ENCODE measurements at regions not wholly inside any gene's neighbourhood (a gene's known extent, or its start where the extent isn't known, plus 50 kb on each side); places are given as distances from the start of the nearest gene placed in this dataset.

DNA sequence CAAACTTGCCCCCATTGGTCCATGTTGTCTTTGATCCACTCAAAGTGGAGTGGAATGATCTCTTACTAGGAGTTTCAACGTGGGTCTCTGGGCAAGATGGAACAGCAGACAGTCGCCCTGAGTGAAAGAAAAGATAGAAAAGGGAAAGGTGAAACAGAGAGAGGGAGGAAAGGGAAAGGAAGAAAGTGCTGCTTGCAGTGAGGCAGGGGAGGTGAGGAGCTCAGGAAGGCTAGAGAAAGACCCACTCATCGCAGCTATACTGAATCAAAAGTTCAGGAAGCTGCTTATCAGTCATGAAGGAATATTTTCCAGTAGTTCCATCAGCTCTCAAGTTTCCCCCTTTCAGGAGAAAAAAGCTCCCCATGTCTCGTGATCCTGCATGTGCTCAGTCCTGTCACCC lies 86.9 kb downstream of the ZNF467 start:
- no peak overlapping the region for H3K27ac ChIP-seq (ENCODE audit: low read depth, low read length)
- no peak for DNase-seq (ENCODE audit: insufficient read length, low spot score, missing footprints)
- peak overlapping the region; percentile 64 for H3K4me2 ChIP-seq (ENCODE audit: insufficient read depth, low read length)

DNA sequence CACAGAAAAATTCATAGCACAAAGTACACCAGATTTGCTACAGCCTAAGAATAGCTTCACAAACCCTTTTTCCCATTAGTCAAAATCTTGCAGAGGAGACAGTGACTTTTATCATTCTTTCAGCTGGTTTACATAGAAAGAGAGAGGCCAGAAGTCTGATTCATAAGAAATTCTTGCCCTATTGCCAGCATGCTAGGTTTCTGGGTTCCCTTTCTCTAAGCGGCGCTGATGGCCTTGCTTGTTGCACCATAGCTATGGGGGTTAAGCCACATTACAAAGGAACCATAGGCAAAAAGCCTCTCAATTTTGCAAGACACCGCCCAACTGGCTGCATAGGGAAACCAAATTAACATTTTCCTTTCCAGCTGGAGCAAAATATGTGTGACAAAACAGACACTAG lies 87.4 kb downstream of the ZNF467 start:
- peak; percentile 90 for DNase-seq (ENCODE audit: insufficient read length, low spot score, missing footprints)
- H3K9me3 ChIP-seq (ENCODE audit: low read depth, low read length): no peaks in the 10 kb centered on the region
- no peaks in the 10 kb centered on the region for H3K36me3 ChIP-seq (ENCODE audit: insufficient read depth, low read length)
- peak overlapping the region; percentile 11 for H3K4me3 ChIP-seq (ENCODE audit: insufficient read depth, low read length)
- no peaks in the 10 kb centered on the region for H3K79me2 ChIP-seq (ENCODE audit: insufficient read depth, low read length)
- peaks cover 18% of the 10 kb centered on the region for H3K4me1 ChIP-seq (ENCODE audit: insufficient read depth, low read length)
- no peaks in the 10 kb centered on the region for H3K27me3 ChIP-seq (ENCODE audit: insufficient read depth, low read length)
- TF ChIP-seq, protein P1, sequence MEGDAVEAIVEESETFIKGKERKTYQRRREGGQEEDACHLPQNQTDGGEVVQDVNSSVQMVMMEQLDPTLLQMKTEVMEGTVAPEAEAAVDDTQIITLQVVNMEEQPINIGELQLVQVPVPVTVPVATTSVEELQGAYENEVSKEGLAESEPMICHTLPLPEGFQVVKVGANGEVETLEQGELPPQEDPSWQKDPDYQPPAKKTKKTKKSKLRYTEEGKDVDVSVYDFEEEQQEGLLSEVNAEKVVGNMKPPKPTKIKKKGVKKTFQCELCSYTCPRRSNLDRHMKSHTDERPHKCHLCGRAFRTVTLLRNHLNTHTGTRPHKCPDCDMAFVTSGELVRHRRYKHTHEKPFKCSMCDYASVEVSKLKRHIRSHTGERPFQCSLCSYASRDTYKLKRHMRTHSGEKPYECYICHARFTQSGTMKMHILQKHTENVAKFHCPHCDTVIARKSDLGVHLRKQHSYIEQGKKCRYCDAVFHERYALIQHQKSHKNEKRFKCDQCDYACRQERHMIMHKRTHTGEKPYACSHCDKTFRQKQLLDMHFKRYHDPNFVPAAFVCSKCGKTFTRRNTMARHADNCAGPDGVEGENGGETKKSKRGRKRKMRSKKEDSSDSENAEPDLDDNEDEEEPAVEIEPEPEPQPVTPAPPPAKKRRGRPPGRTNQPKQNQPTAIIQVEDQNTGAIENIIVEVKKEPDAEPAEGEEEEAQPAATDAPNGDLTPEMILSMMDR (IDR thresholded peaks at IDR 0.05; ENCODE audit: extremely low read depth, low read depth, low read length): no peak
- H3K27ac ChIP-seq (ENCODE audit: low read depth, low read length): peak overlapping the region; percentile 50
- H3K4me2 ChIP-seq (ENCODE audit: insufficient read depth, low read length): peak overlapping the region; percentile 64
- peaks cover 4% of the 10 kb centered on the region for H4K20me1 ChIP-seq (ENCODE audit: insufficient read depth, low read length)
- H2AFZ ChIP-seq (ENCODE audit: low read length): peak overlapping the region; percentile 54

More for the DNA sequence above, 86.9 kb downstream of the ZNF467 start:
- no peaks in the 10 kb centered on the region for H3K79me2 ChIP-seq (ENCODE audit: insufficient read depth, low read length)
- no peaks in the 10 kb centered on the region for H3K36me3 ChIP-seq (ENCODE audit: insufficient read depth, low read length)
- H2AFZ ChIP-seq (ENCODE audit: low read length): peak overlapping the region; percentile 54
- H3K4me1 ChIP-seq (ENCODE audit: insufficient read depth, low read length): peaks cover 18% of the 10 kb centered on the region
- TF ChIP-seq, protein P1 (IDR thresholded peaks at IDR 0.05; ENCODE audit: extremely low read depth, low read depth, low read length): no peak
- H3K9me3 ChIP-seq (ENCODE audit: low read depth, low read length): no peaks in the 10 kb centered on the region
- no peak overlapping the region for H3K4me3 ChIP-seq (ENCODE audit: insufficient read depth, low read length)
- peaks cover 4% of the 10 kb centered on the region for H4K20me1 ChIP-seq (ENCODE audit: insufficient read depth, low read length)
- no peaks in the 10 kb centered on the region for H3K27me3 ChIP-seq (ENCODE audit: insufficient read depth, low read length)

DNA sequence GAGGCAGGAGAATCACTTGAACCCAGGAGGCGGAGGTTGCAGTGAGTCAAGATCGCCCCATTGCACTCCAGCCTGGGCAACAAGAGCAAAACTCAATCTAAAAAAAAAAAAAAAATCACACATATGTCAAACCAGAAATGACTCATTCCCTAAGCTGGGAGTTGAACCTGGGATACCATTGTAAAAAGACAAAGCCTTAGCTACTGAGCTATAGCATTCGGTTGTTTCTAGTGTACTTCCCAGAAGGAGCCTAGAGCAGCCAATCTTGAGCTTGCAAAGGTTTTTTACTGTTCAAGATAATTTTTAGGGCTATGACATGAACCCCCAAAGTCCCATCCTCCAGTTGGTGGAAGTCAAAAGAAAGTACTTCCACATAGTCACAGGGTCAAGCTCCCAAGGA lies 87.9 kb downstream of the ZNF467 start:
- Histone ChIP-seq H3K27ac (ENCODE audit: low read depth, low read length) (peak overlapping the region; percentile 50), H3K4me1 (ENCODE audit: insufficient read depth, low read length) (peaks cover 18% of the 10 kb centered on the region), H3K9me3 (ENCODE audit: low read depth, low read length) (no peaks in the 10 kb centered on the region), H3K36me3 (ENCODE audit: insufficient read depth, low read length) (no peaks in the 10 kb centered on the region), H2AFZ (ENCODE audit: low read length) (no peak overlapping the region), H3K4me3 (ENCODE audit: insufficient read depth, low read length) (peak overlapping the region; percentile 11), H3K27me3 (ENCODE audit: insufficient read depth, low read length) (no peaks in the 10 kb centered on the region), H4K20me1 (ENCODE audit: insufficient read depth, low read length) (peaks cover 4% of the 10 kb centered on the region), H3K79me2 (ENCODE audit: insufficient read depth, low read length) (no peaks in the 10 kb centered on the region), H3K4me2 (ENCODE audit: insufficient read depth, low read length) (peak overlapping the region; percentile 64)
- TF ChIP-seq, protein P1 (IDR thresholded peaks at IDR 0.05; ENCODE audit: extremely low read depth, low read depth, low read length): no peak
- DNase-seq (ENCODE audit: insufficient read length, low spot score, missing footprints): no peak

DNA sequence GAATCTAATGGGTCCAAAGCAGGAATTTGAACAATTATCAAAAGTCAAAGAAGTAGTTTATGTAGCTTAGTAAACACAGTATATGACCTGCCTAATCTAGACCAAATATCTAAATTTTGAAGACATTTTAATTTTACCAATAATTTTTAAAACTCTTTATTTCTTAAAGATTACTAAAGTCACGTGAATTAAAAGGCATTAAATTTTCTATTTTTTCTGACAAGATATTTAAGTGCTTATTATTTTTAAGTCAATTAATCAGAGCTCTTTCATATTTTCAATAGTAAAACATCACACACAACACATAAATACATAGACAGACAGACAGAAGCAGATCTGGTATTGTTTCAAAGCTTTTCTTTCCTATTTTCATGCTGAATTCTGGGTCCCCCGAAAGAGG lies 89.5 kb downstream of the ZNF467 start:
- Histone ChIP-seq H3K9me3 (ENCODE audit: low read depth, low read length) (no peaks in the 10 kb centered on the region), H3K4me3 (ENCODE audit: insufficient read depth, low read length) (no peak overlapping the region), H3K27me3 (ENCODE audit: insufficient read depth, low read length) (no peaks in the 10 kb centered on the region), H3K4me2 (ENCODE audit: insufficient read depth, low read length) (no peak overlapping the region), H3K79me2 (ENCODE audit: insufficient read depth, low read length) (no peaks in the 10 kb centered on the region), H2AFZ (ENCODE audit: low read length) (no peak overlapping the region), H3K36me3 (ENCODE audit: insufficient read depth, low read length) (no peaks in the 10 kb centered on the region), H3K27ac (ENCODE audit: low read depth, low read length) (no peak overlapping the region), H4K20me1 (ENCODE audit: insufficient read depth, low read length) (peaks cover 4% of the 10 kb centered on the region), H3K4me1 (ENCODE audit: insufficient read depth, low read length) (peaks cover 18% of the 10 kb centered on the region)
- no peak for DNase-seq (ENCODE audit: insufficient read length, low spot score, missing footprints)
- TF ChIP-seq, protein P1 (IDR thresholded peaks at IDR 0.05; ENCODE audit: extremely low read depth, low read depth, low read length): no peak

Measured in osteoblast (primary cell).